Activated CD4-positive, alpha-beta T cell treated with anti-CD3 and anti-CD28 coated beads, Interleukin-2, amount 50 U/mL, for 4 hours (primary cell): ENCODE measurements at regions not wholly inside any gene's neighbourhood (a gene's known extent, or its start where the extent isn't known, plus 50 kb on each side); places are given as distances from the start of the nearest gene placed in this dataset.
"Not testable (repeated sequence)": the region's sequence is repeated elsewhere in the genome, so short reads cannot be mapped to it uniquely, and the experiment has no call there.

Source experiments
- DNase-seq, 2 experiments: peaks; one replicate each; pipeline ENCODE4 v3.0.0-alpha.2; 2020

DNA sequence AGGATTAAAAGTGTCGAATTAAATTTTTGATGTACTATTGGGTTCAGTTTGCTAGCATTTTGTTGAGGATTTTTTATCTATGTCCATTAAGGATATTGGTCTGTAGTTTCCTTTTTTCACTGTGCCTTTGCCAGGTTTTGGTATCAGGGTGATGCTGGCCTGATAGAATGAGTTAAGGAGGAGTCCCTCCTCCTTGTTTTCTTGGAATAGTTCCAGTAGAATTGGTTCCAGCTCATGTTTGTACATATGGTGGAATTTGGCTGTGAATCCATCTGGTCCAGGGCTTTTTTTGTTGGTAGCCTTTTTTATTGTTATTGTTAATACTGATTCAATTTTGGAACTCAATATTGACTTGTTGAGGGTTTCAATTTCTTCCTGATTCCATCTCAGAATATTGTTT lies 141.8 kb downstream of the SIM1 start:
- DNase-seq = no peak

- DNase-seq = no peak
These were observed 144.0 kb downstream of the SIM1 start for GRCh38 chr6:100320686-100321085.

DNA sequence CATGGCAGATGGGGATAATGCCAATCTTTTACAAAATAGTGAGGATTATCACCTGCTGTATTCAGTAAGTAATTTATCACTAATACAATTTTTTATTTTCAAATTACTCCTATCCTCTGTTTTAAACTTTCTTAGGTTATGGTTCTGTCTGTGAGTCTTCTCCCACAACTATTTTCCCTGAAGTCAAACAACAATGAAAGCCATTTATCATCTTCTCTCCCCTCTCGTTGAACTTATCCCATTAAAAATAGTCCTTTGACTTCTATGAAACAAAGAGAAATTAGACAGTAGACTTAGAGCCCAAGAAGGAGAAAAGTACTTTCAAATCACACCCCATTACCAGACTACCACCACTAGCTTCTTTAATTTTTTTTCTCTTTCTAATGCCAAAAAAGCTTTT lies 147.7 kb downstream of the SIM1 start:
- no peak for DNase-seq

- no peak for DNase-seq
These were observed 150.5 kb downstream of the SIM1 start for GRCh38 chr6:100314186-100314585.

GRCh38 chr6:100311707-100312251 lies 152.9 kb downstream of the SIM1 start:
- DNase-seq = no peak

GRCh38 chr6:100309174-100309573 lies 155.5 kb downstream of the SIM1 start:
- no peak for DNase-seq

DNA sequence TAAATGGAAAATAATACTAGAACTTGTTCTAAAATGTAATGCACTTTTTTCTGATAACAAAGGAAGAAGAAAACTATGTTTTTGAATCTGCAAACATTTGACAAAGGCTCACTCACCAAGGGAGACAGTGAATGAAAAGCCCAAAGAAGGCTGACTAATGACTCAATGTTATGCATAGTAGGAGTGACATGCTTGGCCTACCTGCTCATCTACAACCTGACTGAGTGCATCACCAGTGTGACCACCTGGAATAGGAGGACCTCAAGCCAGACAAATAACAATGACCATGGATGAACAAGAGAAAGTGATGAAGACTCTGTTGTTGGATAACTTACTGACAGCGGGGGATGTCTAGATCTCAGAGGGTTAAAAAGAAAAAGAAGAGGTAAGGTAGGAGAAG lies 157.2 kb downstream of the SIM1 start:
- DNase-seq = no peak

- no peak for DNase-seq
These were observed 159.4 kb downstream of the SIM1 start for GRCh38 chr6:100305209-100305869.

DNA sequence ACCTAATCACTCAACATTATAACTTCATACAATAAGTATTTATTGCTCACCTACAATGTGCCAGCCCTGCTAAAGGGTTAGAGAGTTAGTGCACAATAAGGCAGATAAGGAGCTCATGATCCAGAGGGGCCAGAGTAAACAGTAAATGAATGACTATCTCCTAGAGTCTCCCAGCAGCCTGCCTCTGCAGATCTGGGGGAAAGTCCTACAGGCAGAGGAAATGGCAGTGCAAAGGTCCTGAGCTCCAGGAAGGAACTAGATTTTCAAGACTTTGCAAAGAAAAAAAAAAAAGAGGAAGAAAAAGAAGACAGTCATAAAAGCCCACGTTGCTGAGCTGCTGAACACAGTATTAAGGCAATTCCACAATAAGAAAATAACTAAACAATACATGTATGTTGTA lies 160.1 kb downstream of the SIM1 start:
- DNase-seq = no peak

- no peak for DNase-seq
These were observed 163.0 kb downstream of the SIM1 start for GRCh38 chr6:100301731-100302130.

- DNase-seq = no peak
These were observed 164.4 kb downstream of the SIM1 start for GRCh38 chr6:100300221-100300736.

GRCh38 chr6:100296810-100297544 lies 167.7 kb downstream of the SIM1 start:
- no peak for DNase-seq

DNA sequence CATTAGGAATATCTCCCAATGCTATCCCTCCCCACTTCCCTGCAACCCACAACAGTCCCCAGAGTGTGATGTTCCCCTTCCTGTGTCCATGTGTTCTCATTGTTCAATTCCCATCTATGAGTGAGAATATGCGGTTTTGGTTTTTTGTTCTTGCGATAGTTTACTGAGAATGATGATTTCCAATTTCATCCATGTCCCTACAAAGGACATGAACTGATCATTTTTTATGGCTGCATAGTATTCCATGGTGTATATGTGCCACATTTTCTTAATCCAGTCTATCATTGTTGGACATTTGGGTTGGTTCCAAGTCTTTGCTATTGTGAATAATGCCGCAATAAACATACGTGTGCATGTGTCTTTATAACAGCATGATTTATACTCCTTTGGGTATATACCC lies 169.5 kb downstream of the SIM1 start:
- DNase-seq = not testable (repeated sequence)

- no peak for DNase-seq
These were observed 175.4 kb downstream of the SIM1 start for GRCh38 chr6:100289285-100289684.

DNA sequence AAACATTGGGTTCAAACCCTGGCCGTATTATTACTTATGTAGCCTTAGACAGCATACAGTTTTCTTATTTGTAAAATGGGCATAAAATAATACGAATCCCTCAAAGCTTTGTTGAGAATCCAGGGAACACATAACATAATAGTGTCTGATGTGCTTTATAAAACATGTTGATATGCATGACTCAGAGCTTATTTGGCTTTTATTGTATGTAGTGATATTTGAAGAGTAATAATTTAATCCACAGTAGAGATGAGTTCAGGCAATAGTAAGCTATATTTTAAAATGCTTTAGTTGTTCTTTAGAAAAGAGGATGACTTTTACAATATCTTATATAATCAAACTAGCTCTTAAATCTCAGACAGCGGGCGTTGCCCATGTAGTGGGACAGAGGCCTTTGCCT lies 176.4 kb downstream of the SIM1 start:
- DNase-seq = no peak

DNA sequence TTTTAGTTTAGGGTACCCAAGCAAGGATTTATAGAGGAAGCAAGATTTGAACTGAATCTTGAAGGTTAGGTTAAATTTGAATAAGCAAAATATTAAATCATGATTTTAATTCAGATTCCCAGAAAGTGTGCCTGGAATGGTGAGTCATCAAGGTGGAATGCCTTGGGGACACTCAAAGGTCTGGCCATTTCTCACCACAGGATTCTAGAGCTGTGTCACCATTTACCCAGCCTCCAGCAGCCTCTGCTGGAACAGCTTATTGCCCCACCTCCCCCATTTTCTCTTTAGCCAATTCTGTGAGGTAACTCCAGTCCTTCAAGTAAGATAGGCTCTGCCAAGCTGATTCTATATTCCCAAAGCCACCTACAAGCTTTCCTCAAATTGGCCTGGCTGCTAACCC lies 181.4 kb downstream of the SIM1 start:
- DNase-seq = no peak

- DNase-seq = no peak
These were observed 183.2 kb downstream of the SIM1 start for GRCh38 chr6:100281471-100281901.

DNA sequence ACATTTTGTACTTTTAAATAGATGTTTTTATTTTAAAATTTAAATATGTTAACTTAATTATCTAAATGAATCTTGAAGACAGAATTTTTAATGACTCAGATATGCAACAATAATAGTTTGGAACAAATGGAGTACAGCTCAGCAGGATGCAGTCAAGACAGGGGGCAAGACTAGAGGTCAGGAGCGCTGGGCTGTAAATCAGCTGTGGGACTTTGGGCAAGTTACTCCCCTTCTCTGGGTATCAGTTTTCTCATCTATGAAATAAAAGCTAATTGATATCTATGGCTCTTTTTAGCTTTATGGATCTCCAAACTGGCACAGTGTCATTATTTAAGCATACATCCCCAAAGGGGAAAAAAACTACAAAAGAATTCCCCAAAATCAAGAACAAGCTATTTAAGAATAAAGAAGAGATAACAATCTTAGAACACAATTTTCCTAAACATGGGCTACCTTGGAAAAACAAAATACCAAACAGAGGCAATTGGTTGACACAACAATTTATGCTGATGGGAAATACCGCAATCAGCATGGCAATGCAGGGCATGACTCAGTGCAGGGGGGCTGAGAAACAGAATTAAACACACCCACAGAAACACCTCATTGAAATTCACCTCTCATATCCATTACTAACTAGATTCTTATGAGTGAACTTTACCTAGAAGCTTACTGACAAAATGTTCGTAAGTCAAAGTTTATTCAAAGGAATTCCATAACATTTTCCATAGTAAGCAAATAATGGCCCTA lies 188.2 kb downstream of the SIM1 start:
- no peak for DNase-seq

- DNase-seq = no peak
These were observed 190.6 kb downstream of the SIM1 start for GRCh38 chr6:100274147-100274546.

DNA sequence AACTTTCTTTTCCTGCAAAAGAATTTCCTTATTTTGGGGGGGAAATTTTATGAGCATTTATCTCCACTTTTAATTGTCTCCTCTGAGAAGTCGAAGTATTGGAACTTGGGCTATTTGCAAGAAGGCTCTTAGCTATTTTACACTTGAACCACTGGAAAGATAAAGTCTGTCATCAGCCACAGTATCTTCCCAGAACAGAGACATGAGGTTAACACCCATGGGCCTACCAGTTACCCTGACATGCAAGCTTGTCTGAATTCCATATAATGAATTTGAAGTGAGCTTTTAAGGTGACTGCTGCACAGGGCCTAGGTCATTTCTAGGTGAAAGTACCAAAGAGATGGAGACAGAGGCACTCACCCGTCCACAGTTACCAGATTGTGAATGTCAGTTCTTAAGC lies 193.1 kb downstream of the SIM1 start:
- no peak for DNase-seq

- DNase-seq = no peak
These were observed 193.5 kb downstream of the SIM1 start for GRCh38 chr6:100271202-100271601.

DNA sequence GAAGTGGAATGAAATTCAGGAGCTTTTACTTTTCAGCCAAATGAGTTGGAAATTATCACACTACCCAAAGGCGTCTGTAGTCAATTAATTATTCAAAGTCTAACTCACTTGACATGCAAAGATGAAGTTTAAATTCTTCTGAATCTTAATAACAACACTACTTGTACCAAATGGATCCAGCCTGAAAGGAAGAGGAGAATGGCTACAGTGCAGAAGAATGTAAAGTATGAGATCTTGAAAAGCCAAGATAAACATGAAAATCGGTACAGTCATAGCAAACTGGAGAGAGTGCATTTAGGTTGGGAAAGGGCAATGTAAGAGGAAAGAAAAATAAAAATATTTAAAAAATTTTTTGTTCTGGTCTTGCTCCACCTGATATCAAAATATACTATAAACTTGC lies 195.5 kb downstream of the SIM1 start:
- DNase-seq = no peak

- no peak for DNase-seq
These were observed 196.4 kb downstream of the SIM1 start for GRCh38 chr6:100268326-100268725.
